ENCODE measurements at regions not wholly inside any gene's neighbourhood (a gene's known extent, or its start where the extent isn't known, plus 50 kb on each side); places are given as distances from the start of the nearest gene placed in this dataset.
"Not testable (repeated sequence)": the region's sequence is repeated elsewhere in the genome, so short reads cannot be mapped to it uniquely, and the experiment has no call there.

DNA sequence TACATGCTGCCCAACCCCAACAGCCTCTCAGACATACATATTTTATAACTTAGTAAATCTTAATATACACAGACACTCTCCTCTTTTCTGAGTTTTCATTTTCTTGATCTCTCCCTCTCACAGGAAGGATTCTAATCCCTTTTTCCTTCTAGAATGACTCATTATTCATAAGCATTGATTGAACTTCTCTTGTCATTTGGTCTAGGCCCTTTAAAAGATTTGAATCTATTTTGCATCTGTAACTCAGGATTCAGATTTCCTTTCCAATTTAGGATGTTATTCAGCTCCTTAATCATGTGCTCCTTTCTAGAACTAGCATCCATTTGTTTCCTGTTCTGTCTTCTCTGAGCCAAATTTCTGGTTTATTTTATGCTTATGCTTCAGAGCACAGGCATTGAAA, 624.5 kb upstream of the SGO1 start:
- DNase-seq: no peak

DNA sequence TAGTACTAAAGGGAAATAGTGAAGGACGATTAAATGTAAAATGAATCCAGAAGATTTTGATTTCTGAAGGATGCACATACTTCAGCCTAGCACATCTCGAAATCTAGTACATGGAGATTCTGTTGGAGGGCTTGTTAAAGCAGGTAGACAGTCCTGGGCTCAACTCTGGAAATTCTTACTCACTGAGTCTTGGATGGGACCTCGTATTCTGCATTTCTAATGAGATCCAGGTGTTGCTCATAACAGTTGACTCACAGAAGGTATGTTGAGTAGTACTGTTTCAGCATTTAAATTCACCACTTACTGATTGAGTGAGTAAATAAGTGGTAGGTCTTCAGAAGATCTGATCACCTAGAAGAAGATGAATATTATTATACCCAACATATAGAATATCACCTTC, 623.4 kb upstream of the SGO1 start:
- no peak for DNase-seq

DNA sequence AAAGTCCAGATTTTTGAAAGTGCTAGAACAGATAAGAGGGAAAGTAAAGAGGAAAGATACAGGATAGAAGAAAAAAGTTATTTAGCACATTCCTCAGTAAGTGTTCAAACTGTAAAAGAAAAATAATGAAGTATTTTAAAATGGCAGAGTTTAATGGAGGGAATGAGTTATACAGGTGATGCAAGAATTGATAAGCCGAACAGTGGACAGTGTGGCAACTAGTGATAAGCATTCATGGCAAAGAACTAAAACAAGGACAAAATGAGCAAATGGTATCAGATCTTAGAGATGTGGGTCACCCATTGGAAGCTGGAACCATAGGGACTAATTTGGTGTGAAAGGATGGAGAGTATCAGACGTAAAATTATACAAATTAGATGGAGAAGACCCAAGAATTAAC, 622.9 kb upstream of the SGO1 start:
- no peak for DNase-seq

DNA sequence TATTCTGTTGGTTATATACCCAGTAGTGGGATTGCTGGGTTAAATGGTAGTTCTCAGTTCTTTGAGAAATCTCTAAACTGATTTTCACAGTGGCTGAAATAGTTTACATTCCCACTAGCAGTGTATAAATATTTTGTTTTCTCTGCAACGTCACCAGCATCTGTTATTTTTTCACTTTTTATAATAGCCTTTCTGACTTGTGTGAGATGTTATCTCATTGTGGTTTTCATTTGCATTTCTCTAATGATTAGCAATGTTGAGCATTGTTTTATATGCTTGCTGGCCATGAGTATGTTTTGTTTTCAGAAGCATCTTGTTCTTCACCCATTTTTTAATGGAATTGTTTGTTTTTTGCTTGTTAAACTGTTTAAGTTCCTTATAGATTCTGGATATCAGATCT, 612.7 kb upstream of the SGO1 start:
- no peak for DNase-seq

DNA sequence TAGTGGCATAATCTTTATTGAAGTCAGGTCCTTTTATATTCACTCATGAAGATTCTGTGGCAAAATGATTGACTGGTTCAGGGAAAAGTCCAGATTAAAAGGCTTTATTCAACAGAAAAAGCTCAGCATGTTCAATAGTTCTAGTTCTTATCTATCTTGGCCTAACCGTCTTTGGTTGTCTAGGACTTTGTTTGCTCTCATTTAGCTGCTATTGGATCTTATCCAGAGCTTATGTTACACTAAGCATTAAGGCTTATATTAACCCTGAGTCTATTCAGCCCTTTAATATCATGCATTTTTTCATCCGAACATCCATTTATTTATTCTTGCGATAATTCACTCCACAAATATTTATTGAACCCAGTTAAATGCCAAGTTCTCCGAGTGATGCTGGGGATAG, 601.0 kb upstream of the SGO1 start:
- no peak for DNase-seq

DNA sequence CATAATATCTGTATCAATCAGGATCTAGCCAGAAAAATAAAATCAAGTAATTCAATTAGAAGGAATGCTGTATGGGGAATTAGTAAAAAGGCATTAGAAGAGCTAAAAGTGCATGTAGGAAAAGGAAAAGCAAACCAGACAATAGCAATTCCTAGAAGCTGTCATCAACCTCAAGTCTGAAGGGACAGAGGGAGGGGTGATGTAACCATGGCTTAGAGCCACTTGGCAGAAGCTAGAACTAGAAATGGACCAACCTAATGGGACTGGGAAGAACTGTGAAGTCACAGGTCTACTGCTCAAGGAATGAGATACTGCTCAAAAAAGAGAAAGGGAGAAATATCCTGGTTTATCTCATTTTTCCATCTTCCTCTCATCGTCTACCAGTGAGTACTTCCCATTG, 590.7 kb upstream of the SGO1 start:
- no peak for DNase-seq

DNA sequence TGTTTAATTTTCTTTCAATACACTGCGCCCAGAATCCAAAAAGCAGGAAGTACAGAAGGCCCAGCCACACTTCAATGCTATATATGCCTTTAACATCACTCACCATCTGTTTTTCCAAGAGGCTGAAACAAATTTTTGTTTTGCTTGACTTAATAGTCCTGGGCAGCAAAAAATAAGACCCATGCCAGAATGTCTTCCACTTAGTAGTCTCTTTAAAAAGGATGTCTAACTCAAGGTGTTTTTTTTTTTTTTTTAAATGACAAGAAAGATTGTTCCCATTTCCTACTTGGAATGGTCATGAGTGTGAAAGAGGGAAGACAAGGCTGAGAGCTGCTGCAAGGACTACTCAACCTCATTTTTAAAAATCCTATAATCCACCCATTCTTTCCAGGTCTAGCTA, 590.3 kb upstream of the SGO1 start:
- no peak for DNase-seq

DNA sequence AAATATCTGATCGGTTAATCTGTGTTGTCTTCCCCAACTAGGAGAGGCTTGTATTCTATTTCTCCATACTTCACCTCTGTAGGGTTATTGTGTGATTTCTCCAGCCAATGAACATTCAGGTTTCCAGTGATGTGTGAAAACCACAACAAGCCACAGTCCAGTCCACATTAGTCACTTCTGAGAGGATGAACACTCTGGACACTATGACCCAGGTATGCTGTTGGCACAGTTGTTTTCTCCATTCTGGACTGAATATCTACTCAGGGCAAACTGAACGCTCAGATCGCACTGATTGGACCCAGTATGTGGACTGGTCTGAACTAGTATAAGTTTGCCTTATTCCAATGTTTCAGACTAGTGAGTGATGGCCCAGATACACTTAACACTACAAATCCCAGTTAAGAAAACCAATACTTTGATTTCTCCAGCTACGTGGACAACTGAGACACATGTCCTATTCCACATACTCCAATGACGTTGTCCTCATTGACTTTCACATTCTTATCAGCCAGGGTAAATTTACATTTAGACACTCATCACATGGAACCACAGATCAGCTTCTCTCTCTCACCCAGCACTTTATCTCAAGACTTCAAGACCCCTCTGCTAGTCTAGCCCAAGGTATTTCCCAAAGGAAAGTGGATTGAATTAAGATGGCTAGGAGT, 587.4 kb upstream of the SGO1 start:
- no peak for DNase-seq

DNA sequence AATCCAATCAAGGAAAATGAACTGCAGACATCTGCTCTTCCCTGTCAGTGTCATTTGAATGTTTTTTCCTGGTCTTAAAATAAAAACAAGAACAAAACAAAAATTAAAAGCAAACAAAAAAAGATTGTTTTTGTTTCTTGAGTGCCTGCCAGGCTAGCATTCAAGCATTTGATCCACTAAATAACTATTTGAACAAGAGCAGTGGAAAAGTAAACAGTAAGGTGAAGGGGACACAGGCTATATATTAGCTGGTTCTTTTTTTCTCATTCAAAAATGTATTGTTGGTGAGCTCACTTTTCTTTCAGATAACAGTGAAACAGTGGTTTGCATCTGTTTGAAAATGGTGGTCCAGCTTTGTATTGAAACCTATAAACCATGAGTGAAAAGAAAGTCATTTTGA, 586.9 kb upstream of the SGO1 start:
- DNase-seq: no peak

DNA sequence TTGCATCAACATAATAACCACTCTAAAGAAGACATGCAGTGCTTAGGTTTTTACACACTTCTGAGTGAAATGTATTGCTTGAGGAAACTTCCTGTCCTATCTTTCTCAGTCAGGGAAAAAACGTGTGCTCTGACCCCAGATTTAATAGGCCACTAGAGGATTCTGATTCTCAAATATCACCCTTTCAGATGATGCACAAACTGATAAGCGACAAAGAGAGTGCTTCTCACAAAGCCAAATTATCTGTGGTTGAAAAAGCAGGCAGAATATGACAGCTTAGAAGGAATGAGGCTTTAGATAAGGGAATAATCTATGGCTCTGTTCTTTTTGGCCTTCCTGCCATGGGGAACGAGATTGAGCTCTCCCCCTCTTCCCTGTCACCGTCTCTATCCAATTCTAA, 583.4 kb upstream of the SGO1 start:
- DNase-seq: no peak

DNA sequence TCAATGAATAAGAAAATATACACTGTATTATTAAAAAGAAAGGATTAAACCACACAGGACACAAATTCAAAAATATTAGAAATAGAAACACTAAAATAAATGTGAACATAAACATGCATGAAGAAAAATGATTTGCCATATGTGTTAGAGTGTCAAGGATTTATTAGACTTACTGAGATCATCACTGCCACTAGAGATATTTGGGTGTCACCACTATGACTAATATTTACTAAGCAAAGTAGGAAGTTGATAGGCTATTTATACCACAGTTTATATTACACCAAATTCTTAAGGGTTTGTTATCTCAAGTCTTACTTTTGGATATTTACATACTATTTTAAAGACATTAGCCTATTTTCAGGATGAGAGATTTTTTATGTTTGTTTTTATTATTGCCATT, 575.0 kb upstream of the SGO1 start:
- no peak for DNase-seq

DNA sequence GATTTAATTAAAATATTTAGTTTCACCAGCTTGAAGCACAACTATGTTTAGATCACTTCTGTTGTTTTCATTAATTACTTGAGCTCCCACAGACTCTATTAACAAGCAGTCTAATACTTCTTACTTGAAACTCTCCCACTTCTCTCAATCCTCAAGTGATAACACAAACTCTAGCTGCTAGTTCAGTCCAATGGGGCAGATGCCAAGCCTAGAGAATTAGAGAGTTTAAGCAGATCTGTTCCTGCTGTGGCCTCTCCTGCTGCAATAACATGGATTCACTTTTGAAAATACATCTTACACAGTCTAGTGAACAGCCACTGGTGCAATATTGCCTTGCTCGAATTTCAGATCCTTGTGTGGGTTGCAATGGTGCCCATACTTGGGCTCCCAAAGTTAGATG, 566.4 kb upstream of the SGO1 start:
- no peak for DNase-seq

DNA sequence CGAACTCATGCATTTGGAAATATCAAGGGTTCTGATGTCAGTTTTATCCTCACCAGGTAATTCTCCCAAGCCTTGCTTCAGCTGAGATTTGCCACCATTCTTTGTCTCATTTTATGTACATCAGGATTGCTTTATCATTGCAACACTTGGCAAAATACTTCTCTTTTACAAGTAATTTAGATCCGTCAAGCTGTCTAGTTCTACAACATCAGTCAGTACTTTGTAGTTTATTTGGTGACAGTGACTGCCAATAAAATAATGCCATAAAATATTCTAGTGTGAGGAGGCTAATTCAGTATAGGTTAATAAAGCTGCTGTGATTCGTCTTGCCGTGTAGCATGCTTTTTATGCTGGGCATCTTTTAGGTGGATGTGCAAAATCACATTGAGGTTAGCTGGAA, 565.3 kb upstream of the SGO1 start:
- DNase-seq: no peak

DNA sequence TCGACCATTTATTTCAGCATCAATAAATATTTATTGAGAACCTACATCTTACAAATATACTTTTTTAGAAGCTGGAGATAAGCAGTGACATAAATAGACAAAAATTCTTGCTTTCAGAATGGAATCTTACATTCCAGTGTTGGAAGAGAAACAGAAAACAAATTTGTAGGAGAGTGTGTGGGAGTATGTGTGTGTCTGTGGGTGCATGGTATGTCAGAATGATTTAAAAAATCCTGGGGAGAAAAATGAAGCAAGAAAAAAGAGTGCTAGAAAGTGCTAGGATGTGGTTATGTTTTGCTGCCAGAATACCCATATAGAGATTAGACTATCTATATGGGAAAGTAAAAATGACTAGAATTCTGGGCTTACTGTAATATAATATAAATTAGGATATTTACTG, 561.7 kb upstream of the SGO1 start:
- DNase-seq: no peak

DNA sequence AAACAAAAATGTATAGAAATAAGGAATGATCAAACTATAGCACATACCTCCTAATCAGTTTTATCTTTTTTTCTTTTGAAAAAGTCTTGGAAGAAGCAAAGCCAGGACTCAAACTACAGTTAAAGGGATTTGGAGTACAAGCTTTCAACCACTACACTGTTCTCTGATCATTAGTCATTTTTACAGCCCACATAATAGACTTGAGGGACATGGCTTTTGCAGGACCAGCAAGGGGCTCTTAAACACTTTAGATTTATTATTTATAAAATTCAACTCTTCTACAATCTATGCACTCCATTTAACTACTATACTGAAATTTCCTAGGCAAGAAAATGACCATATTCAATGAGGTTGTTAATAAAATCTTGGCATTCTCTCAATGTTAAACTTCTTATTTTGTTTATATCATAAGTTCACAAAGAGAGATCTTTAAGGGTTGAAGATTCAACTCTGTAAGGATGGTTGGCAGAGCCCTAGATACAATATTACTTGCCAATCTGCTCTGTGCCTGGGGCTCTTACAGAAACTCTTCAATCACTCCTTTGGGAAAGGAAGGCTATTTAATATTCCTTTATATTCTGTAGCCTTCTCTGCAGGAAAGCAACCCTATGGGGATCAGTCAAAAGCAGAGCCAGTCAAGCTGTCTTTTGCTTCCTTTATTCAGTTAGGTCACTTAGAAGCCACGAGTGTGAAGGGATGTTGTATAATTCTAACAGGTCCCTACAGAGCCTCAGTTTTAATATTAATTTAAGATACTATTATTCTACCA, 557.7 kb upstream of the SGO1 start:
- DNase-seq: no peak

DNA sequence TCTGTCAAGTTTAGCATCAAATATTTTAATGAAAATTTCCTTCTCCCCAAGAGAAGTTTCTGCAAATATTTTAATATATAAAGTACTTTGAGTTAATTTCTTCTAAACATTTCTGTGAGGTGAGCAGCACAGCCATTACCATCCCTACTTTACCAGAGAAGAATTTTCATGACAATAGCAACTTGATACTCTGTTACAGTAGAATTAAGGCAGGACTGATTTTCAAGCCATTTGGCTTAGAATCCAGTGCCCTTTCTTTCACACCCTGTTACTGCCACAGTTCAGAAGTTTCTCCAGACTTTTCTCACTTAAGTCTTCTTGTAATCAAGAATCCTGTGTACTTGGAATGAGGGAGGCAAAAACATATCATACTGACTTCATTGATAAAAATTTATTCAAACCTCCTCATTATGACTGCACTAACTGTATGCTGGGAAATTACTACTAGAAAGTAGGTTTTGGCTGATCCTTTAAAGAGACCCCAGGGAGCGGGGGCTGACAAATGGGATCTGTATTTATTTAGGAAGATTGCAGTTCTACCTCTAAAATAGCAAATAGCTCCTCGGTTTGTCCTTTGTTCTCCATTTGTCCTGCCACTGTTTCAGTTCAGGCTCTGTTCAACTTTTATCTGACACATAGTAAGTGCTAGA, 557.0 kb upstream of the SGO1 start:
- DNase-seq: no peak

DNA sequence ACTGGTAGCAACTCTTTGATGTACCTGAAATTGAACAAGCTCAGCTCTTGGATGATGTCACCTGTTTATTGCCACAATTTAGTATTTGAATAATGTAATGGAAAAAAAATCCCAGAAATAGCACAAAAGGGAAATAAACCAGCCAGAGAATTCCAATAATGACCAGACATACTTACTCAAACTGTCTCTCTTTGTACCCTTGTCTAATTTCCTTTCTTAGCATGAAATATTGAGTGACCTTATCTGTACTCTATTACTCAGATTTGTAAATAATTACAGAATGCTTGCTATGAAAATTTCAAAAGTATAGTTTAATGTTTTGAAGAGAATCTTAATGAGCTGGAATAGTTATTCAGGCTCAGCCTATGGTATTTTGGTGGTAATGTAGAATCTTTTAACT, 555.4 kb upstream of the SGO1 start:
- DNase-seq: no peak

DNA sequence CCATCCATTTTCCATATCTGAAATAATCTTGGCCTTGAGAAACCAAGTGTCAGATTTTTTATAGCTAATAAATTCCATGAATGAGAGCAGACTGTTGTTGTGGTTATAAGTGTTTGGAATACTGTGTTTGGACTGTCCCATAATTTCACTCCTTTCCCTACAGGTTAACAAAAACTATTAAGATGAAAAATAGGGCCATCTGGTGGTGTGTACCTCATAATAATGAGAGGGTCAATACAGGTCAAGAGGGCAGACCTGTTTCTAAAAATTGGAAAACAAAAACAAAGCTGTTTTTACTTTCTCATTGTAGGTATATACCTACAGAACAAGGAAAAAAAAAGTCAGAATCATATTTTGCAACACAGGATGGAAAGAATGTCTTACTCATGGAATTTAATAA, 553.8 kb upstream of the SGO1 start:
- DNase-seq: no peak

DNA sequence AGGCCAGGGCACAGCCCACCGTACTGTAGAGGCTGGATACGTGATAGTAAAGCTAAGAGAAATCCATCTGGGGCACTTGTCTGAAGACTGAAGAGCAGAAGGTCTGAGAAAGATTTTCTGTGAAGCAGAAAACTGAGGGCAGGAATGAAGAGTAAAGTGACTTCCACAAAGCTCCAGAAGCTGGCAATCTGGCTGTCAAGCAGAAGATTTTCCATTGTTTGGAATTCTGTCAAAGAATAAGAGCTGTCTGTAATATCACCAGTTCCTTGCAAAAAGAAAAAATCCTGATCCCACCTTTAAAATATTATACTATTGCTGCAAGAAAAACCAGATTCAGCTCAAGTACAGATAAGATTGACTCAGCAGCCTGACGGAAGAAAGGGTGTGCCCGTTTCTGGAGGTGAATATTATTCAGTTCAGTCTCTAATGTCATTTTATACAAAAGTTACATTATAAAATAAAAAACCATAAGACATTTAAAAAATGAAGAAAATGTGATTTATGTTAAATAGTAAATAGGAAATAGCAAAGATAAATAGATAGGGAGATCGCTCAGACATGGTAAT, 550.4 kb upstream of the SGO1 start:
- no peak for DNase-seq

DNA sequence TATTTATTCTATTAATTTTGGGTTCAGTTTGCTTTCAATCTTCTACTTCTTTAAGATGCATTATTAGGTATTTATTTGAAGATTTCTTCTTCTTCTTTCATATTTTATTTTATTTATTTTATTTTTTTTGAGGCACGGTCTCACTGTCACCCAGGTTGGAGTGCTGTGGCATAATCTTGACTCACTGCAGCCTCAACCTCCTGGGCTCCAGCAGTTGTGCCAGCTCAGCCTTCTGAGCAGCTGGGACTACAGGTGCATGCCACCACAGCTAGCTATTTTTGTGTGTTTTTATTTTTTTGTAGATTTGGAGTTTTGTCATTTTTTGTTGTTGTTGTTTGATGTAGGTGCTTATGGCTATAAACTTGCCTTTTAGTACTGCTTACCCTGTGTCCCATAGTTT, 543.2 kb upstream of the SGO1 start:
- no peak for DNase-seq

DNA sequence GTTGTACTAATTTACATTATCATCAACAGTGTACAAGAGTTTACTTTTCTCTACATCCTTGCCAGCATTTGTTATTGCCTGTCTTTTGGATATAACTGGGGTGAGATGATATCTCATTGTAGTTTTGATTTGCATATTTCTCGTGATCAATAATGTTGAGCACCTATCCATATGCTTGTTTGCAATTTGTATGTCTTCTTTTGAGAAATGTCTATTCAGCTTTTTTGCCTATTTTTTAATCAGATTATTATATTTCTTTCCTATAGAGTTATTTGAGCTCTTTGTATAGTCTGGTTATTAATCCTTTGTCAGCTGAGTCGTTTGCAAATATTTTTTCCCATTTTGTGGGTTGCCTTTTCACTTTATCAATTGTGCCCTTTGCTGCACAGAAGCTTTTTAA, 540.8 kb upstream of the SGO1 start:
- no peak for DNase-seq

DNA sequence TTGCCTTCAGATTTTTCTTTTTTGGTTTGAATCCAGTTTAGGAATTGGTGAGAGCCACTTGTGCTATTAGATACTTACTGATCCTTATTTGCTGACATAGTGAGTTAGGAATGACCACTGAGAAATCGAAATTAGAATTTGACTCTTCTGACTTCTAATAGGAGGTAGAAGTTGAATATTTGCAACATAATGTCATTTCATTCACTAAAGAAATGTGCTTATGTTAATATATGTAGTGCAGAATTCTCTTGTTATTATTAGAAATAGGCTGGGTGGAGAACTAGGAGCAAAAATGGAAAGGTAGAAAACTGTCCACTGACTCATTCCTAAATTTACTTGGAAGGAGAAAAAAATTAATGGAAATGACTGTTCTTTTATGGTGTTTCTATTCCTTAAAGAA, 538.2 kb upstream of the SGO1 start:
- DNase-seq: no peak

DNA sequence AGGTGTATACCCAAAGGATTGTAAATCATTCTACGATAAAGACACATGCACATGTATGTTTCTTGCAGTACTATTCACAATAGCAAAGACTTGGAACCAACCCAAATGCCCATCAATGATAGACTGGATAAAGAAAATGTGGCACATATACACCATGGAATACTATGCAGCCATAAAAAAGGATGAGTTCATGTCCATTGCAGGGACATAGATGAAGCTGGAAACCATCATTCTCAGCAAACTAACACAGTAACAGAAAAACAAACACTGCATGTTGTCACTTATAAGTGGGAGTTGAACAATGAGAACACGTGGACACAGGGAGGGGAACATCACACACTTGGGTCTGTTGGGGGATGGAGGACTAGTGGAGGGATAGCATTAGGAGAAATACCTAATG, 530.4 kb upstream of the SGO1 start:
- DNase-seq: not testable (repeated sequence)

DNA sequence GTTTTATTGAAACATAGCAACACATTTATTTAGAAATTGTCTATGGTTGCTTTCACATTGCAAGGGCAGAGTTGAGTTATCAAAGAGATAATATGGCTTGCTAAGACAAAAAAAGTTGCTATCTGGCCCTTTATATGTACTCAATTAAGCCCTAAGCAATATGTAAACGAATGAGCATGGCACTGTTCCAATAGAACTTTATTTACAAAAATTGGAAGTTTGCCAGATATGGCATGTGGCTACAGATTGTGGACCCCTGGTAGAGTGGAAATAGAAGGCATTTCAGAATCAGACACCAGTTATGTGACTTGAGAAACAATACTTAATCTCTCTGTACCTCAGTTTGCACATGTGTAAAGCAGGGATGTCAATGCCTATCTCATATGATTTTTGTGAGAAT, 515.6 kb upstream of the SGO1 start:
- DNase-seq: no peak

Data from NCI-H1417 treated with DMSO at 0.1 percent for 48 hours (cell line).